ENCODE measurements at regions not wholly inside any gene's neighbourhood (a gene's known extent, or its start where the extent isn't known, plus 50 kb on each side); places are given as distances from the start of the nearest gene placed in this dataset.

GRCh38 chr14:65346474-65346873 is 66.1 kb upstream of the FUT8 start:
- Histone ChIP-seq H3F3A (ENCODE audit: insufficient read depth) (no peaks in the 10 kb centered on the region), H2AFZ (ENCODE audit: low read depth, low read length, severe bottlenecking) (no peak overlapping the region), H4K20me1 (ENCODE audit: low read depth, low read length) (no peaks in the 10 kb centered on the region), H3K9ac (ENCODE audit: low read length) (no peak overlapping the region), H3K9me3 (ENCODE audit: insufficient read depth, low read length) (no peaks in the 10 kb centered on the region), H3K27ac (ENCODE audit: low read depth, low read length) (no peak overlapping the region), H3K4me3 (ENCODE audit: insufficient read depth, low read length, poor library complexity, severe bottlenecking) (no peak overlapping the region), H3K9me2 (replicated peaks; ENCODE audit: insufficient read depth, low read length) (no peaks in the 10 kb centered on the region), H3K36me3 (ENCODE audit: low read length) (no peaks in the 10 kb centered on the region), H3K27me3 (ENCODE audit: low read length) (no peaks in the 10 kb centered on the region), H3K79me2 (ENCODE audit: insufficient read depth, low read length) (no peaks in the 10 kb centered on the region), H3K4me2 (ENCODE audit: low read depth, low read length, poor library complexity, severe bottlenecking) (no peak overlapping the region)
- TF ChIP-seq EZH2phosphoT487 (conservative IDR thresholded peaks at IDR 0.05; ENCODE audit: low read length) = no peak
- TF ChIP-seq CTCF (IDR thresholded peaks at IDR 0.05; ENCODE audit: insufficient read depth, low read length, poor library complexity, severe bottlenecking) = no peak

GRCh38 chr14:65346895-65347294 is 65.6 kb upstream of the FUT8 start:
- Histone ChIP-seq H3F3A (ENCODE audit: insufficient read depth) (no peaks in the 10 kb centered on the region), H3K4me3 (ENCODE audit: insufficient read depth, low read length, poor library complexity, severe bottlenecking) (no peak overlapping the region), H4K20me1 (ENCODE audit: low read depth, low read length) (no peaks in the 10 kb centered on the region), H3K79me2 (ENCODE audit: insufficient read depth, low read length) (no peaks in the 10 kb centered on the region), H3K9ac (ENCODE audit: low read length) (no peak overlapping the region), H2AFZ (ENCODE audit: low read depth, low read length, severe bottlenecking) (no peak overlapping the region), H3K9me3 (ENCODE audit: insufficient read depth, low read length) (no peaks in the 10 kb centered on the region), H3K36me3 (ENCODE audit: low read length) (no peaks in the 10 kb centered on the region), H3K4me2 (ENCODE audit: low read depth, low read length, poor library complexity, severe bottlenecking) (no peak overlapping the region), H3K27ac (ENCODE audit: low read depth, low read length) (no peak overlapping the region), H3K27me3 (ENCODE audit: low read length) (no peaks in the 10 kb centered on the region), H3K9me2 (replicated peaks; ENCODE audit: insufficient read depth, low read length) (no peaks in the 10 kb centered on the region)
- TF ChIP-seq CTCF (IDR thresholded peaks at IDR 0.05; ENCODE audit: insufficient read depth, low read length, poor library complexity, severe bottlenecking) = no peak
- no peak for TF ChIP-seq EZH2phosphoT487 (conservative IDR thresholded peaks at IDR 0.05; ENCODE audit: low read length)

GRCh38 chr14:65348137-65348536 is 64.4 kb upstream of the FUT8 start:
- no peak overlapping the region for H2AFZ ChIP-seq (ENCODE audit: low read depth, low read length, severe bottlenecking)
- no peak overlapping the region for H3K9ac ChIP-seq (ENCODE audit: low read length)
- TF ChIP-seq CTCF (IDR thresholded peaks at IDR 0.05; ENCODE audit: insufficient read depth, low read length, poor library complexity, severe bottlenecking) = no peak
- TF ChIP-seq EZH2phosphoT487 (conservative IDR thresholded peaks at IDR 0.05; ENCODE audit: low read length) = no peak
- no peaks in the 10 kb centered on the region for H3K27me3 ChIP-seq (ENCODE audit: low read length)
- no peaks in the 10 kb centered on the region for H3K9me2 ChIP-seq (replicated peaks; ENCODE audit: insufficient read depth, low read length)
- no peaks in the 10 kb centered on the region for H3K36me3 ChIP-seq (ENCODE audit: low read length)
- H3K27ac ChIP-seq (ENCODE audit: low read depth, low read length) = no peak overlapping the region
- no peaks in the 10 kb centered on the region for H3K79me2 ChIP-seq (ENCODE audit: insufficient read depth, low read length)
- no peaks in the 10 kb centered on the region for H3F3A ChIP-seq (ENCODE audit: insufficient read depth)
- H3K4me2 ChIP-seq (ENCODE audit: low read depth, low read length, poor library complexity, severe bottlenecking) = no peak overlapping the region
- H3K9me3 ChIP-seq (ENCODE audit: insufficient read depth, low read length) = no peaks in the 10 kb centered on the region
- H3K4me3 ChIP-seq (ENCODE audit: insufficient read depth, low read length, poor library complexity, severe bottlenecking) = no peak overlapping the region
- H4K20me1 ChIP-seq (ENCODE audit: low read depth, low read length) = no peaks in the 10 kb centered on the region

- H3K4me3 ChIP-seq (ENCODE audit: insufficient read depth, low read length, poor library complexity, severe bottlenecking) = no peak overlapping the region
- no peaks in the 10 kb centered on the region for H3F3A ChIP-seq (ENCODE audit: insufficient read depth)
- H3K9me2 ChIP-seq (replicated peaks; ENCODE audit: insufficient read depth, low read length) = no peaks in the 10 kb centered on the region
- no peak overlapping the region for H2AFZ ChIP-seq (ENCODE audit: low read depth, low read length, severe bottlenecking)
- no peaks in the 10 kb centered on the region for H3K27me3 ChIP-seq (ENCODE audit: low read length)
- H3K27ac ChIP-seq (ENCODE audit: low read depth, low read length) = no peak overlapping the region
- no peaks in the 10 kb centered on the region for H4K20me1 ChIP-seq (ENCODE audit: low read depth, low read length)
- H3K36me3 ChIP-seq (ENCODE audit: low read length) = no peaks in the 10 kb centered on the region
- no peak overlapping the region for H3K9ac ChIP-seq (ENCODE audit: low read length)
- TF ChIP-seq CTCF (IDR thresholded peaks at IDR 0.05; ENCODE audit: insufficient read depth, low read length, poor library complexity, severe bottlenecking) = no peak
- no peak for TF ChIP-seq EZH2phosphoT487 (conservative IDR thresholded peaks at IDR 0.05; ENCODE audit: low read length)
- H3K9me3 ChIP-seq (ENCODE audit: insufficient read depth, low read length) = no peaks in the 10 kb centered on the region
- no peaks in the 10 kb centered on the region for H3K79me2 ChIP-seq (ENCODE audit: insufficient read depth, low read length)
- no peak overlapping the region for H3K4me2 ChIP-seq (ENCODE audit: low read depth, low read length, poor library complexity, severe bottlenecking)
Measured at GRCh38 chr14:65349100-65349499, 63.4 kb upstream of the FUT8 start.

Data from SU-DHL-6 (cell line).